Gastrocnemius medialis (tissue), 4 donors: ENCODE measurements at regions not wholly inside any gene's neighbourhood (a gene's known extent, or its start where the extent isn't known, plus 50 kb on each side); places are given as distances from the start of the nearest gene placed in this dataset.

Experiments used
- ATAC-seq, 2 donors: fragments of 150-250 bp; one replicate each; pipeline ENCODE4 v1.9.1; 2016
- DNase-seq, 2 donors: peaks; one replicate each; pipeline ENCODE4 v3.0.0-alpha.2; 2019
- H3K27ac ChIP-seq, 4 donors: fragments of 200-600 bp; sonication (generic); 1 replicate in 1 of 4; 2 replicates in 3 of 4; pipeline ENCODE4 v1.5.1; 2016 to 2018; ENCODE audit warnings: mild to moderate bottlenecking in 2 of 4, moderate library complexity in 1 of 4
- H3K27me3 ChIP-seq, 3 donors: fragments of 200-600 bp; sonication (generic) in 2 of 3; 1 replicate in 1 of 3; 2 replicates in 2 of 3; pipeline versions ENCODE4 v1.5.1 to v1.6.0; 2016 to 2019; ENCODE audit warnings: mild to moderate bottlenecking in 1 of 3, moderate library complexity in 1 of 3
- H3K36me3 ChIP-seq, 2 donors: fragments of 200-600 bp; sonication (generic) in 1 of 2; one replicate each; pipeline ENCODE4 v1.5.1; 2017 to 2018
- H3K4me1 ChIP-seq, 2 donors: fragments of 200-600 bp; sonication (generic) in 1 of 2; one replicate each; pipeline ENCODE4 v1.5.1; 2016 to 2017; ENCODE audit warnings: mild to moderate bottlenecking in 2 of 2
- H3K4me3 ChIP-seq, 4 donors: fragments of 200-600 bp; sonication (generic) in 3 of 4; 1 replicate in 1 of 4; 2 replicates in 3 of 4; pipeline ENCODE4 v1.5.1; 2016 to 2019; ENCODE audit warnings: mild to moderate bottlenecking in 2 of 4
- H3K9me3 ChIP-seq, 3 donors: fragments of 200-600 bp; sonication (generic) in 2 of 3; 1 replicate in 1 of 3; 2 replicates in 2 of 3; pipeline ENCODE4 v1.5.1; 2016 to 2019
- CTCF ChIP-seq, 5 experiments: fragments of 450-650 bp in 3 of 5; fragments of 200-600 bp in 2 of 5; sonication (generic) in 2 of 5; IDR thresholded peaks in 4 of 5; conservative IDR thresholded peaks in 1 of 5; 1 replicate in 4 of 5; 2 replicates in 1 of 5; pipeline ENCODE4 v1.5.1; 2016 to 2019; ENCODE audit warnings: antibody characterized with exemption in 5 of 5, mild to moderate bottlenecking in 3 of 5, moderate library complexity in 3 of 5
- POLR2A ChIP-seq, 2 donors: fragments of 450-650 bp; IDR thresholded peaks; one replicate each; pipeline ENCODE4 v1.6.1; 2017; ENCODE audit warnings: antibody characterized with exemption in 2 of 2, mild to moderate bottlenecking in 2 of 2, moderate library complexity in 2 of 2
- in situ Hi-C, 4 donors: fragments of 200-750 bp; cut with MboI; loops; one replicate each; pipeline versions ENCODE4 v1.15.0 to v1.8.0; 2017; ENCODE audit warnings: low sequenced_read_pairs in 4 of 4
- intact Hi-C: fragments of 100-400 bp; cut with DNase I; formaldehyde crosslinking; loops from one replicate; pipeline ENCODE4 v1.15.1; 2023; ENCODE audit warnings: low total_unique reads

DNA sequence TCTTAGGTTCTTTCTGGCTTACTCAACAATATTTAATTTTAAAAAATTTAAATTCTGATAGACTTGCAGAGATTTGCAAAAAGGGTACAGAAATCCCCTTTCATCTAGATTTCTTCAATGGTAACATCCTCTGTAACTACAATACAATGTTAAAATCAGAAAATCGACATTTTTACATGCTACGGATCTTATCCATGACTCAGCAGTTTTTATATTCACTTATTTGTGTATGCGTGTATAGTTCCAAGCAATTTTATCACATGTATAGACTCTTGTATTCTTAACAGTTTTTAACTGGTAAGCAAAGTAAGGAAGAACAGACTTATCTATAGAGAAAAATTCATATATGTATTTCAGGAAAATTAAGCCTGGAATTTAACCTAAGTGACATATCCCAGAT lies 256.1 kb upstream of the MEX3C start:
- no peak for TF ChIP-seq POLR2A (IDR thresholded peaks at IDR 0.05)
- no peaks in the 10 kb centered on the region for H3K36me3 ChIP-seq
- H3K4me1 ChIP-seq = peaks cover 0 to 5% of the 10 kb centered on the region in 2 donors
- no peaks in the 10 kb centered on the region for H3K27me3 ChIP-seq
- no peak for DNase-seq
- no peaks in the 10 kb centered on the region for H3K9me3 ChIP-seq
- intact Hi-C loops = no loop called here
- H3K4me3 ChIP-seq = no peak overlapping the region
- H3K27ac ChIP-seq = no peak overlapping the region
- in situ Hi-C loops = no loop called here
- ATAC-seq = no peak

GRCh38 chr18:51458861-51459260 lies 261.4 kb upstream of the MEX3C start:
- TF ChIP-seq CTCF (IDR thresholded peaks at IDR 0.05 in 4 of 5, conservative IDR thresholded peaks at IDR 0.05 in 1 of 5) = no peak
- TF ChIP-seq POLR2A (IDR thresholded peaks at IDR 0.05) = no peak
- H3K27ac ChIP-seq = no peak overlapping the region
- H3K9me3 ChIP-seq = no peaks in the 10 kb centered on the region
- no peaks in the 10 kb centered on the region for H3K27me3 ChIP-seq
- in situ Hi-C loops = no loop called here
- no peak overlapping the region for H3K4me3 ChIP-seq
- ATAC-seq = no peak
- H3K4me1 ChIP-seq = no peaks in the 10 kb centered on the region
- intact Hi-C loops = no loop called here
- DNase-seq = no peak
- no peaks in the 10 kb centered on the region for H3K36me3 ChIP-seq

DNA sequence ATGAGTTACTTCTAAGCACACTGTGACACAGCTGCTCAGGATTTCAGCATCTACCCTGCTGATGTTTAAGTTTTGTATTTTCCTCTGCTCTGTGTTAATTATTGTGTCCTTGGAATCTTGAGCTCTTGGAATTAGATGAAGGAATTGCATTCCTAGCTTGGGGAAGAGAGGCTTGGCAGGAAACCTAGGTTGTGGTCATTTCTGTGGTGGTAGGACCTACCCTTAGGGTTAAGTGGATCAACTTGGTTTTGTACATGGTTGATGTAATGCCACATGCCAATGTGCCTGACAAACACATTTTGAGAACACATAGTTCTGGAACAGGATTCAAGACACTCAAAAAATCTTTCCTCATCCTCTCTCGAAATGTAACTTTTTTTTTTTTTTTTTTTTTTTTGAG lies 264.5 kb upstream of the MEX3C start:
- Histone ChIP-seq H3K4me3 (no peak overlapping the region), H3K27ac (no peak overlapping the region), H3K9me3 (no peaks in the 10 kb centered on the region), H3K4me1 (no peaks in the 10 kb centered on the region), H3K36me3 (no peaks in the 10 kb centered on the region), H3K27me3 (peaks cover 0 to 3% (median 0%) of the 10 kb centered on the region in 3 donors)
- ATAC-seq = no peak
- in situ Hi-C loops (no loop called here), intact Hi-C loops (no loop called here)
- TF ChIP-seq POLR2A (IDR thresholded peaks at IDR 0.05) = no peak
- no peak for TF ChIP-seq CTCF (IDR thresholded peaks at IDR 0.05 in 4 of 5, conservative IDR thresholded peaks at IDR 0.05 in 1 of 5)
- DNase-seq = no peak

- Histone ChIP-seq H3K27me3 (peaks cover 0 to 3% (median 0%) of the 10 kb centered on the region in 3 donors), H3K27ac (no peak overlapping the region), H3K9me3 (no peaks in the 10 kb centered on the region), H3K4me1 (no peaks in the 10 kb centered on the region), H3K4me3 (no peak overlapping the region), H3K36me3 (no peaks in the 10 kb centered on the region)
- no peak for ATAC-seq
- intact Hi-C loops (no loop called here), in situ Hi-C loops (no loop called here)
- TF ChIP-seq CTCF (IDR thresholded peaks at IDR 0.05 in 4 of 5, conservative IDR thresholded peaks at IDR 0.05 in 1 of 5) (no peak), POLR2A (IDR thresholded peaks at IDR 0.05) (no peak)
- DNase-seq = no peak
Observed at GRCh38 chr18:51463483-51464136, 266.1 kb upstream of the MEX3C start.

GRCh38 chr18:51478908-51479307 lies 281.4 kb upstream of the MEX3C start:
- intact Hi-C loops (no loop called here), in situ Hi-C loops (no loop called here)
- H3K4me3 ChIP-seq = no peak overlapping the region
- H3K36me3 ChIP-seq = no peaks in the 10 kb centered on the region
- DNase-seq (no peak), ATAC-seq (no peak)
- no peaks in the 10 kb centered on the region for H3K4me1 ChIP-seq
- TF ChIP-seq POLR2A (IDR thresholded peaks at IDR 0.05) = no peak
- no peak for TF ChIP-seq CTCF (IDR thresholded peaks at IDR 0.05 in 4 of 5, conservative IDR thresholded peaks at IDR 0.05 in 1 of 5)
- H3K27me3 ChIP-seq = no peaks in the 10 kb centered on the region
- H3K9me3 ChIP-seq = no peaks in the 10 kb centered on the region
- H3K27ac ChIP-seq = no peak overlapping the region
